Panc1 (cell line): ENCODE measurements at regions not wholly inside any gene's neighbourhood (a gene's known extent, or its start where the extent isn't known, plus 50 kb on each side); places are given as distances from the start of the nearest gene placed in this dataset.
A peak's percentile ranks its signal among the peaks of the same experiment; 100 is the strongest.

Experiments used
- ATAC-seq: fragments of 200-7000 bp; cut with Tn5 transposase; 2 replicates; pipeline ENCODE4 v1.9.1; 2020; ENCODE audit warnings: mild to moderate bottlenecking, moderate library complexity
- BruUV-seq: library from RNA; stranded (reverse); fragments of 400-500 nt; replicated peaks from 2 replicates; lab custom pipeline; 2021; lab: Mats Ljungman, UMichigan
- CTCF ChIA-PET: fragments of 300-600 bp; sonication (Branson Sonifier 250); formaldehyde crosslinking; loops from one replicate; lab custom pipeline; 2022; ENCODE audit warnings: antibody characterized with exemption; lab: Charles Lee
- POLR2A ChIA-PET: fragments of 300-600 bp; sonication (Branson Sonifier 250); formaldehyde crosslinking; loops from one replicate; lab custom pipeline; 2022; ENCODE audit warnings: antibody characterized with exemption; lab: Charles Lee
- DNase-seq: peaks from one replicate; pipeline ENCODE4 v3.0.0-alpha.2; 2010; ENCODE audit warnings: low read depth, low spot score
- H3K27ac ChIP-seq: 2 replicates; pipeline ENCODE4 v1.5.1; 2011; ENCODE audit warnings: mild to moderate bottlenecking, low read length, inconsistent platforms
- H3K27me3 ChIP-seq: fragments of 200-500 bp; sonication (Bioruptor generic); 2 replicates; pipeline ENCODE4 v1.6.0; 2014; ENCODE audit warnings: low read length, inconsistent platforms; ENCODE audit not compliant: control insufficient read depth, insufficient read depth
- H3K36me3 ChIP-seq: fragments of 200-500 bp; sonication (Bioruptor generic); 2 replicates; pipeline ENCODE4 v1.5.1; 2014; ENCODE audit warnings: inconsistent platforms, mild to moderate bottlenecking, low read length, moderate library complexity; ENCODE audit not compliant: control insufficient read depth, insufficient read depth
- H3K4me1 ChIP-seq: 2 replicates; pipeline ENCODE4 v1.5.1; 2011; ENCODE audit warnings: inconsistent platforms, mild to moderate bottlenecking, low read length, moderate library complexity; ENCODE audit not compliant: control insufficient read depth, insufficient read depth
- H3K4me3 ChIP-seq, 2 experiments: 2 replicates each; pipeline ENCODE4 v1.5.1; 2011 to 2012; ENCODE audit warnings: low read depth in 2 of 2, low read length in 2 of 2, mild to moderate bottlenecking in 2 of 2, inconsistent platforms in 1 of 2, moderate library complexity in 1 of 2
- H3K9me3 ChIP-seq: fragments of 200-500 bp; sonication (Bioruptor generic); 2 replicates; pipeline ENCODE4 v1.5.1; 2014; ENCODE audit warnings: low read depth, mild to moderate bottlenecking, inconsistent platforms, low read length, moderate library complexity; ENCODE audit not compliant: control insufficient read depth, insufficient read depth
- POLR2AphosphoS5 ChIP-seq: IDR thresholded peaks from 2 replicates; pipeline ENCODE4 v1.6.1; 2012; ENCODE audit warnings: mild to moderate bottlenecking, low read depth, low read length, moderate library complexity
- SIN3A ChIP-seq: IDR thresholded peaks from 2 replicates; pipeline ENCODE4 v1.6.1; 2012; ENCODE audit warnings: low read depth, mild to moderate bottlenecking, low read length, moderate library complexity, borderline replicate concordance; ENCODE audit not compliant: insufficient read depth
- TCF7L2 ChIP-seq: IDR thresholded peaks from 2 replicates; pipeline ENCODE4 v1.6.1; 2011; ENCODE audit warnings: mild to moderate bottlenecking, low read depth, low read length, inconsistent platforms
- in situ Hi-C: cut with HindIII; loops from 2 replicates; pipeline ENCODE4 v1.10.0; 2016; ENCODE audit warnings: low sequenced_read_pairs, low pct_unique_long_range_greater_than_20kb
- intact Hi-C: fragments of 100-400 bp; cut with micrococcal nuclease; formaldehyde crosslinking; loops from one replicate; pipeline ENCODE4 v1.10.0; 2022; ENCODE audit not compliant: unreplicated experiment
- TF ChIP-seq, protein P1 (sequence below), 2 experiments: IDR thresholded peaks; 2 replicates each; pipeline ENCODE4 v1.6.1; 2011 to 2012; ENCODE audit warnings: low read depth in 2 of 2, control low read depth in 1 of 2, low read length in 1 of 2, mild to moderate bottlenecking in 1 of 2, moderate library complexity in 1 of 2; ENCODE audit not compliant: insufficient read depth in 1 of 2
- TF ChIP-seq, protein P2 (sequence below): fragments of 450-650 bp; IDR thresholded peaks from 2 replicates; pipeline ENCODE4 v1.5.1; 2017; ENCODE audit warnings: mild to moderate bottlenecking

DNA sequence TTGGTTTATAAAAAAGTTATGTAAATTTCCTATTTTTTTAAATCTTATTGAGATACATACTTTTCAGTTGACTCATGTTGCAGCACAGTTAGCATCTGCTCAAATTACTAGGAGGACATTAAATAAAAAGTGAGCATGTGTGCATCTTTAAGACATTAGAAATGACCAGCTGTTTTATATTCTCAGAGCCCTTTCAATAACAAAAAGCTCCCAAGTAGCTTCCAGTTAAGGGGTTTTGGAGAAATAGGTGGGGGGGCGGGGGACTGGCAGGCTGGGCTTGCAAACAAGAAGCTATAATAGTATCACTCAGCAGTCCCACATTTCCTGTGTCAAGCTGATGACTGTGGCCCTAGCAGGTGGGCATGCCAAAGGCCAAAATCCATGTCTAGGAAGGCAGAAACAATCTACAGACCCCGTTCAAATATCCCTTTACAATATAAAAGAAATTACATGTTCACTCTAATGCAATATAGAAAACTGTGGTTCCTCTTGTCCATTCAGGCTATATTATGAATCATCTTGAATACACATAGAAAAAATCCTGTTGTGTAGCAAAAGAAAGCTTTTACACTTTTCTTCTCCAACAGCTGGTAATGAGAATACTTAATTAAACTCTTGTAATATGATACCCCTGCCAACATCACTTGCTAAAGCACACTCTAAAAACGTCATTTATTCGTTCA lies 1713.2 kb upstream of the SLC10A2 start:
- CTCF ChIA-PET, result no interaction called here
- POLR2A ChIA-PET, result no interaction called here
- H3K27me3 ChIP-seq, result no peaks in the 10 kb centered on the region
- intact Hi-C loops (no loop called here), in situ Hi-C loops (no loop called here)
- ATAC-seq (no peak), DNase-seq (no peak)
- TF ChIP-seq, protein P1, sequence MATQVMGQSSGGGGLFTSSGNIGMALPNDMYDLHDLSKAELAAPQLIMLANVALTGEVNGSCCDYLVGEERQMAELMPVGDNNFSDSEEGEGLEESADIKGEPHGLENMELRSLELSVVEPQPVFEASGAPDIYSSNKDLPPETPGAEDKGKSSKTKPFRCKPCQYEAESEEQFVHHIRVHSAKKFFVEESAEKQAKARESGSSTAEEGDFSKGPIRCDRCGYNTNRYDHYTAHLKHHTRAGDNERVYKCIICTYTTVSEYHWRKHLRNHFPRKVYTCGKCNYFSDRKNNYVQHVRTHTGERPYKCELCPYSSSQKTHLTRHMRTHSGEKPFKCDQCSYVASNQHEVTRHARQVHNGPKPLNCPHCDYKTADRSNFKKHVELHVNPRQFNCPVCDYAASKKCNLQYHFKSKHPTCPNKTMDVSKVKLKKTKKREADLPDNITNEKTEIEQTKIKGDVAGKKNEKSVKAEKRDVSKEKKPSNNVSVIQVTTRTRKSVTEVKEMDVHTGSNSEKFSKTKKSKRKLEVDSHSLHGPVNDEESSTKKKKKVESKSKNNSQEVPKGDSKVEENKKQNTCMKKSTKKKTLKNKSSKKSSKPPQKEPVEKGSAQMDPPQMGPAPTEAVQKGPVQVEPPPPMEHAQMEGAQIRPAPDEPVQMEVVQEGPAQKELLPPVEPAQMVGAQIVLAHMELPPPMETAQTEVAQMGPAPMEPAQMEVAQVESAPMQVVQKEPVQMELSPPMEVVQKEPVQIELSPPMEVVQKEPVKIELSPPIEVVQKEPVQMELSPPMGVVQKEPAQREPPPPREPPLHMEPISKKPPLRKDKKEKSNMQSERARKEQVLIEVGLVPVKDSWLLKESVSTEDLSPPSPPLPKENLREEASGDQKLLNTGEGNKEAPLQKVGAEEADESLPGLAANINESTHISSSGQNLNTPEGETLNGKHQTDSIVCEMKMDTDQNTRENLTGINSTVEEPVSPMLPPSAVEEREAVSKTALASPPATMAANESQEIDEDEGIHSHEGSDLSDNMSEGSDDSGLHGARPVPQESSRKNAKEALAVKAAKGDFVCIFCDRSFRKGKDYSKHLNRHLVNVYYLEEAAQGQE (IDR thresholded peaks at IDR 0.05; ENCODE audit: insufficient read depth in 1 of 2, low read depth in 2 of 2, low read length in 1 of 2), result no peak
- TF ChIP-seq, protein P2, sequence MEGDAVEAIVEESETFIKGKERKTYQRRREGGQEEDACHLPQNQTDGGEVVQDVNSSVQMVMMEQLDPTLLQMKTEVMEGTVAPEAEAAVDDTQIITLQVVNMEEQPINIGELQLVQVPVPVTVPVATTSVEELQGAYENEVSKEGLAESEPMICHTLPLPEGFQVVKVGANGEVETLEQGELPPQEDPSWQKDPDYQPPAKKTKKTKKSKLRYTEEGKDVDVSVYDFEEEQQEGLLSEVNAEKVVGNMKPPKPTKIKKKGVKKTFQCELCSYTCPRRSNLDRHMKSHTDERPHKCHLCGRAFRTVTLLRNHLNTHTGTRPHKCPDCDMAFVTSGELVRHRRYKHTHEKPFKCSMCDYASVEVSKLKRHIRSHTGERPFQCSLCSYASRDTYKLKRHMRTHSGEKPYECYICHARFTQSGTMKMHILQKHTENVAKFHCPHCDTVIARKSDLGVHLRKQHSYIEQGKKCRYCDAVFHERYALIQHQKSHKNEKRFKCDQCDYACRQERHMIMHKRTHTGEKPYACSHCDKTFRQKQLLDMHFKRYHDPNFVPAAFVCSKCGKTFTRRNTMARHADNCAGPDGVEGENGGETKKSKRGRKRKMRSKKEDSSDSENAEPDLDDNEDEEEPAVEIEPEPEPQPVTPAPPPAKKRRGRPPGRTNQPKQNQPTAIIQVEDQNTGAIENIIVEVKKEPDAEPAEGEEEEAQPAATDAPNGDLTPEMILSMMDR, result no peak
- no peak for TF ChIP-seq SIN3A
- no peak for TF ChIP-seq TCF7L2
- TF ChIP-seq POLR2AphosphoS5, result no peak
- no peaks in the 10 kb centered on the region for H3K4me1 ChIP-seq
- no peaks in the 10 kb centered on the region for H3K36me3 ChIP-seq
- no peaks in the 10 kb centered on the region for H3K9me3 ChIP-seq
- no peak overlapping the region for H3K27ac ChIP-seq
- BruUV-seq, result no TSS peak
- H3K4me3 ChIP-seq, result no peak overlapping the region

DNA sequence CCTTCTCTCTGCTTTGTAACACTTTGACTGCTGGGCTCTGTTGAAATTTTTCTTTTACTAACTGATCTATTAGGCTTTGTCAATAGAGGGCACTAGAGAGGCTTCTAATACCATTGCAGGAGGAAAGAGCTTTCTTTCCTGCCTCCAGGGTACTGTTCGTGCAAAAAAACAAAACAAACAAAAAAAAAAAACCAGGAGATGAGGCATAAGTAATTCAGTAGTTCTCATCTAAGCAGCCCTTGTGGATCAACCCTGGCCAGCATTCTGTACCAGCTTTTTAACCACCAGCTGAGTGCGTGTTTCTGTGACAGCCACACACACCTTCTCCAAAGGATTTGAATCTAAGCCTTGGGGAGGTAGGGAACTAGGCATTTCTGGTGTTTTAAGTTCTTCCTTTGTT lies 1707.6 kb upstream of the SLC10A2 start:
- DNase-seq, result no peak
- ATAC-seq, result no peak
- Histone ChIP-seq H3K27ac (no peak overlapping the region), H3K27me3 (no peaks in the 10 kb centered on the region), H3K4me1 (no peaks in the 10 kb centered on the region), H3K4me3 (no peak overlapping the region), H3K9me3 (no peaks in the 10 kb centered on the region), H3K36me3 (no peaks in the 10 kb centered on the region)
- ChIA-PET CTCF (interaction anchor here (0.5 to 0.7 kb wide), 2 partner anchors 9 to 1698 kb away, joined by 4 to 6 read pairs; no protein-coding TSS in a partner anchor), POLR2A (no interaction called here)
- intact Hi-C loops, result no loop called here
- no TSS peak for BruUV-seq
- in situ Hi-C loops, result no loop called here
- TF ChIP-seq, protein P2, result peak; percentile 47
- no peak for TF ChIP-seq TCF7L2
- TF ChIP-seq SIN3A, result no peak
- TF ChIP-seq, protein P1 (IDR thresholded peaks at IDR 0.05; ENCODE audit: insufficient read depth in 1 of 2, low read depth in 2 of 2, low read length in 1 of 2), result no peak
